Stimulated activated CD8-positive, alpha-beta memory T cell treated with anti-CD3 and anti-CD28 coated beads, Interleukin-7, amount 100 ng/mL, for 48 hours (primary cell): ENCODE measurements at regions not wholly inside any gene's neighbourhood (a gene's known extent, or its start where the extent isn't known, plus 50 kb on each side); places are given as distances from the start of the nearest gene placed in this dataset.

Experiments used
- DNase-seq, 2 donors: peaks; one replicate each; pipeline ENCODE4 v3.0.0-alpha.2; 2020; ENCODE audit warnings: low read depth in 1 of 2; ENCODE audit errors: extremely low read depth in 1 of 2

DNA sequence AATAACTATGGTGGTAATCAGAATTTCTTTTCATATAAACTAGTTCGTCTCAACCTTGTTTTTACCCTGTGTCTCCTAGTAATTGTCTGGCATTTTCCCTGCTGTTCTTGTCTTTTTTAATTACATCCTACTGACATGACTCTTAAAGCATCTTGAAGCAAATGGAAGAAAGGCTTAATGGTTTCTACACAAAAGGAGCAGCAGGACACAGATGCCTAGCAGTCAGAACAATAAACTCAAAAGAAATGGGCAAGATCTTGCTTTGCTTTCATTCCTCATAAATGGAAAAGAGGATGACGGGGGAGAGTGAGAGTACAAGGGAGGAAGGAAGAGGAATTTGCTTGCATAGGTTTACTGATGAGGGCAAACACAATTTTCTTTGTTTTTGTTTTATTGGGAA lies 293.2 kb upstream of the EMCN start:
- no peak for DNase-seq

DNA sequence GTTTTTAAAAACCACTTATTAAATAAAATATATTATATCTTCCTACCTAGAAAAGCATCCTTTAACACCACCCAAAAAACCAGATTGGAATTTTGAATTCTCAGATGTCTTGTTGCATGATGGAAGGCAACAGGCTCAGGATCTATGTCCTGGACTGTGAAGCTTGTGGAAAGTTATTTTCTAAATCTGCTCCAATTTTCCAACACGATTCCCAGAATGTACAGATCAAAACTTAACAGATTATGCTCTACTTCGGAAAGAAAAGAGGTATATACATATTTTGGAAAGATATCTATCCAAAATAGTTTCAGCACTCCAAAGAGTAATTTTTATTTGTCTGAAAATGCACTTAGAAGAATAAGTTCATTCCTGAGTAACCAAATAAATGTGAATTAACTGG lies 291.7 kb upstream of the EMCN start:
- DNase-seq = no peak

DNA sequence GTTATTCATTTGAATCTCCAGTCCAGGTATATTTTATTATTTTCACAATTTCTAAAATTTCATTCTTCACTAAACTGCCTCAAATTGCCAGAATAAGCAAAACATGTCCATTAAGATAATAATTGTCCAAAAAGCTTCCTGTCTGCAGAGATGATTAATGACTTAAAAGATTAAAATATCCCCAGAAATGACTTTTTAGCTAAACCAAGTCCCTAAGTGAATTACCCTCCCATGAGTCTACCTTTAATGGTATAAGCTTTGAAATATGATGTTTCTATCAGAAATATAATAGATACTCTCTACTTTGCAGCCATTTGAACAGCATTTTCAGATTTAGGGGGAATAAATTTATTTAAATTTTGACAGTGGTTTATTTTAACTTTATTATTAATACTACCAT lies 289.2 kb upstream of the EMCN start:
- no peak for DNase-seq

DNA sequence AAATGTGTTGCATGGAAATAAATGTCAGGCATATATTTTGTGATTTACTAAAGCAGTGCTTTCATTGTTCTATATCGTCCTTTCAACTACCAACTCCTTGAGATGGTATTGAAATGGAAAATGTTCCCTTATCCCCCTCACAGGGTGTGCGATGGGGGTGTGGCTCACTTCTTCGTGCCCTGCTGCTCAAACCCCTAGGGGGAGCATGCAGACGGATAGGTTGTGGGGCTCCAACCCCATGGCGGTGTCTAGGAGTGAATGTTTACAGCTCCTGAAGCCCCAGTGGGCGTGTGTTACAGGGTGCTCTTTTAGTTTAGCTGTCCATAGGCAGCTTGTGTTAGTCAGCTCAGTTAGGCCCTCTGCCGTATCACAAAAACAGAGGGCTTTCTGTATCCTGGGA lies 287.7 kb upstream of the EMCN start:
- DNase-seq = no peak

DNA sequence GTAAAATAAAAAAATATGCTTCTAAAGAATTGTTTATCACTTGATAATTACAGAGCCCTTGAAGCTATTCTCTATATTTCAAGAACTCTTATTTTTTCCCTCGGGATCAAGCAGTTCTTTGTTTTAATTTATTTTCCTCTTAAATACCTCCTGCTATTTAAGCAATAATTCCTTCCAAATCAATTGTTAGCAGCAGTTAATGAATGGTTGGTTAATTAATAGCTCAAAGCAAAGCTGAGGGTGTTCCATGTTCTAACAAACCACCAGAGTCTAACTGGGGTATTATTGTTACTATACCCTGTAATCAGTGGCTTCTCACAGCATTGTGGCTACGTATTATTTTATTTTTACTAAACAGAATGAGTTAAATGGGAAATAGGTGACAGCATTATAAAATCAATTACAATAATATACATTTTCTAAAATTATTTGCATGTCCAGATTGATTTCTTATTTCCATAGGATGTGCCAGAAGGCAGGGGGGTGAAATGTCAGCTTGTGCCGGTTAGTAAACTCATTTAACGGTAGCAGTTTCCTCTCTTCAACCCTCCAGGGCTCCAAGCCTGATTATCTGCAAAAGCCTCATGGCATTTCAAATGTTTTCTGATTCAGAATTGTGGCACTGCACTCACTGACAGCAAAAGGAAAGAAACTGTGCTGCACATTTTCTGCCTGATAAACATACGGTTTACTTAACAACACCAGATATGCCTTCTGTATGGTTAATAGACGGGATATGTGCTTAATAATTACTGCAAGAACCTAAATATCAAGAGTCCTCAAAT lies 286.9 kb upstream of the EMCN start:
- no peak for DNase-seq

DNA sequence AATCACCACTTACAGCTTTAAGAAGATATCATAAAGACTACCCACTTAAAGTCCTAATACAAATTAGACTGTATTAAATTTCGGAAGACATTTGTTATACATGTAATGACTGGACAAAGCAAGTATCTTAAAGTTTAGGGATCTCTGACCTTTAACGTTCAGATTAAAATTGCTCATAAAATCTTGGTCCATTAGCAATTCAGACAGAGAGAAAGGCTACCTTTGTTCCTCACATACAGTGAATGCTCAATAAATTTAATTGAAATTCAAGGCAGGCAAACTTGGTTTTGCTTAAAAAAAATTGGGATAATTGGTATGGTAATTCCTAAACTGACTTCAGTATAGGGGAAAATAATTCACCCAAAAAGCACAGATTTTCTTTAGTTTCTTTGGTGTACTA lies 285.9 kb upstream of the EMCN start:
- DNase-seq = no peak

DNA sequence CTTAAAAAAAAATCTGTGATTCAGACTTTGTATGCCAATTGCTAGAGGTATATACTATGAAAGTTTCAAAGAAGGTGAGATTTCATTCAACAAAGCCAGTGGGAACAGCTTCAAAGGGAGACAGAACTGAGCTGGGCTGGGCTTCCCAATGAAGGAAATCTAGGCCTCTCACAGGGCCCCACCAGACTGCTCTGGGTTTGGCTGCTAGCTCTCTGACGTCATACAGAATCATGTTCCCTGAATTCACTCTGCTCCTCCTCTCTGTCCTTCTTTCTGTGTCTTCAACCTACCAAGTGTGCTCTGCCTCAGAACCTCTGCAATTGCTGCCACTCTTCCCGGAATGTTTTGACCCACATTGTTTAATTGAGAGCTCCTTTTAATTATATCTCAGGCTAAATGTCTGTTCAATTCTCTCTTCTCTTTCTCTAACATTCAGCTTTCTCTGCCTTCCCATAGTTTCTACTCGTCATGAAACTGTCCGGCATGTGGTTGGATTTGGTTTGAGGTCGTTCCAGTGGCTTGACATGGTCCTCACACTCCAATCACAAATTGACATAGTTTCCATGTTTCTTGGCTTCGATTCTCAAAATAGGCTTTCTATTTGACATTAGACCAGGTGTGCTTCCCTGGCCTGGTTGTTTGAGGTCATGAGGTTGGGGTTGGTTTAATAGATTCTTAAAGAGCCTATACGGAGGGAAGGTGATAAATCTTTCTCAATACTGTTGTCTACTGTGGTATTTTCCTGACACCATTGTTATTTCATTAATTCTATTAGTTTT lies 282.1 kb upstream of the EMCN start:
- DNase-seq = no peak

DNA sequence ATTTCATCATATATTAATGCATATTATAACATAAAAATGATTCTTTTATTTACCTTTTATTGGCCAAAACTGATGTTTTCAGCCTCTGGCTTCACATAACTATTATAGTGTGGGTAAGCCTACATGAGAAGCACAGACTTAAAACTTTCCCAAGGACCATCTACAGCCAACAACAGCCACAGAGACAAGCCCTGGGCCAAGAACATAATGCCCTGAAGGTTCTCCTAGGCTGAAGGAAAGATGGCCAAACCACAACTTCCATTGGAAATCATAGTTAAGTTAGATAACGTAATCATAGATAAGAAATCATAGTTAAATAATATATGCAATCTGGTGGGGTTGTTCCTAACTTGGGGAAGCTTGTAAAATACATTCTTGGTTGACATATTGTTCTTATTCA lies 280.0 kb upstream of the EMCN start:
- no peak for DNase-seq

DNA sequence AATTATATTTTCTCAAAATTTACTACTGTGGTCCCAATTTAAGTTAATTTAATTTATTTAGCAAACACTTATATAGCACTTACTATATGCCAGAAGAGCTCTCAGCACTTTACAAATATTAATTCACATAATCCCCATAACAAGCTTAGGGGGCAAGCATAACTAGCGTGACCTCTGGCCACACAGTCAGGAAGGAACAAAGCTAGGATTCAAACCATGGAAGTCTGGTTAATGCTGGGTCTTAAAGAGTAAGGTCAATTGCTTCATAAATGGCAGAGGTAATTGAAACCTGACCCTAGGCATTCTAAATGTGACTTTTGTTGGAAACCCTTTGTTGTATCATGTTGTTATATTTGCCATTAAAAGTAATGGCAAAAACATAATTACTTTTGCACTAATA lies 279.5 kb upstream of the EMCN start:
- no peak for DNase-seq

DNA sequence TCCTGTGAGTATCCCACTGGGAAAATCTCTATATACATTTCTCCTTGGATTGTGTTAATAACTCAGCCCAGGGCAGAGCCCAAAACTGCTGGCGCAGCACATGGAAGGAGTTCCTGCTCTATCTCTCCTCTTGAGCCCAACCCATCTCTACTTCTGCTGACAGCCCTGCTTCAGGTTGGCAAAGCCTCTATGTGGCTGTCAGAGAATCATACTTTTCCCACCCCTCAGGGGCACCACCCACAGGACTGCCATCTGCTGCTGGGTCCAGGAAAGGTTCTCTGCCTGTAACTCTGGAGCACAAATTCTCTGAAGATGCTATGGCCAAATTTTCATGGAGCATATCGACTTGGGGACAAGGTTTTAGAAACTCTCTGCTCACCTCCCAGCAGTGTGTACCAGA lies 278.5 kb upstream of the EMCN start:
- DNase-seq = no peak

DNA sequence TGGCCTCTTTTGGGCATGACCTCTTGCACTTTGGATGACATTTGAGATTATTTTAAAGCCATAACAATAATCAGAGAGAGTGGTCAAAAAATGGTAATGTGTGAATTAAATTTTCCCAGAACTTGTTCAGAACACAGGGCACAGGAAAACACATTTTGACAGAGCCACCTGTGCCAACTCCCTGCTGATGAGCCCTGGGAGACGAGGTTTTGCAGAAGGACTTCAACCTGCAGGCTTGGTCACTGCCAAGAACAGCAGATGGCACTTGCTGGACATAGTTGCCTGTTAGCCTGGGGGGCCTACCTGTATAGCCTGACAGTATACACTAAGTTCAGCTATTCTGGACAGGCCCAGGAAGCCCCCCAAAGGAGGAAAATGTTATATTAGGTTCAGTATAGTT lies 277.8 kb upstream of the EMCN start:
- DNase-seq = no peak

DNA sequence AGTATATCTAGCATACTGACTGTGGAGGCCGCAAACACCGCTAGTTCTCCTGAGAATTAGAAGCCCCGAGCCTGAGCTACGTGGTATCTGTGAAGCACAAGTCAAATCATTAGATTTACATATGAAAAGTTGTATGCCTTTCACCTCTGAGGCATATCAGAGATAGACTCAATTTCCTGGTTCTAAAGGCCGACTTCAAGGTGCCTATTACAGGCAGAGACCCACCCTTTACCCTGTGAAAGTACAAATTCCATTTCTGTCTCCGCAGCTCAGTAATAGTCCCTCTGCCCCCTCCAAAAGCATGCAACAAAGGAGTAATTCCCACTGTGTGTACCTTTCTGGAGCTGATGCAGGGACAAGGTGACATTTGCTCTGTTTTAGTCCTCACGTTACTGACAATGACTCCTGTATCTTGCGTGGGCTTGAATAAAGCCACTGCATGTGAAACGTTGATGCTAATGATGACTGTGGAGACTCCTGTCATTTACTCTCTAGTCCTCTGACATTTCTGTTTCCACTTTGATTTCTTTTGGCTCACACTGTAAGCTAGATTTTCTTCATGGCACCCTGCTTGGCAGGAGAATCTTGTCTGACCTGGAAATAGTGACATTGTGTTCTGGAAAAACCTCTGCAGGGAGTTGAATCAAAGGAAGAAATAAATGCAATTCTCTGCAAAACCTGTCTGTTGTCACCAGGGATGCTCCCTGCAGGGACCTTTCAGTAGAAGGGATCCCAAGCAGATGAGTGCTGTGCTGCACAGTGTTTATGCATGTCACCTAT lies 273.2 kb upstream of the EMCN start:
- DNase-seq = no peak

DNA sequence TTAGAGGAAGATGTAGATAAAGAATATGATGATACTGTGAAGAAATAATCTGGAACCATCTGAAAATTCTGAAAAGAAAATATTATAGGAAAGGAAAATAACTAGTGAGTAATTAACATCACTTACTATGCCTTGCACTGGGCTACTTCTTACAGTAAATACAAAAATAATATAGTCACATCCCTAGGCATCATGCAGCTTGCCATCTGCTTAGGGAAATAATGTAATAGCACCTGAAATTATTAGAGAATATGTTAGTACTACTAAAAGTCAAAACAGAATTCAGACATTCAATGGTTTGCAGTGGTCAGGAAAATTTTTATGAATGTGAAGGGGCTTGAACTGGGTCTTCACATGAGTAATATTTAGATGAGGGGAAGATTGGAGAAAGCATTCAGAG lies 272.2 kb upstream of the EMCN start:
- no peak for DNase-seq

DNA sequence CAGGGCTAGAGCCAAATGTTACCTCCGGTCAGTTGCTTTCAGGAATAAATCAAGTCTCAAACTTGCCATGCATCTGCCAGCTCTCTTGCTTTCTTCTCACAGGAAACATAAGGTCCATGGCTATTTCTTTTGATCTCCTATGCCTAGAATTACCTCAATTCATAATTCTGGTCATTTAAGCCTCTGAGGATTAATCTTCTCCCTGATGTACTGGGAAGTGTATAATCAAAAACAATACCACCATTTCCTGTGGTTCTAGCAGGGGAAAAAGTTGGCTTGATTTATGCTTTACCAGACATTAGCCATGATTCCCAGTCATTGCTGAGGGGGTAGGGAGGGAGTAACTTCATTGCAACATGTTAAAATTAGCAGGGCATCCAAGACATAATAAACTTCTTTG lies 268.7 kb upstream of the EMCN start:
- DNase-seq = no peak

DNA sequence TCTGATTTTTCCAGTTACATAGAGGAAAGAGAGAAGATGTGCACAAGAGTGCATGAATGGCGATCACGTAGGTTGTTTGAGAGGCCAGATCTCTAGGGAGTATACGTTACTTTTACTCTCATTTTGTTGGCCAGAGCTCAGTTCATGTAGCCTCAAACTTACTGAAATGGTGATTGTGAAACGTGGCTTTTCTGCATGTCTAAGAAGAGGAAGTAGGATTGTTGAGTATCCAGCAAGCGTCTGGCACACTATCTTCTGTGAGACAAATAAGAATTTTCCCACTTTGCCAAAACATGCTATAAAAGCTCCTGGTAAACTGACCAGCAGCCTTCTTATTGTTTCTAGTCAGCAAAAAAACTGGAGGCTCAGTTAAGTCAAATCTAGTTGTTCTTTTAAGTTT lies 264.5 kb upstream of the EMCN start:
- no peak for DNase-seq

DNA sequence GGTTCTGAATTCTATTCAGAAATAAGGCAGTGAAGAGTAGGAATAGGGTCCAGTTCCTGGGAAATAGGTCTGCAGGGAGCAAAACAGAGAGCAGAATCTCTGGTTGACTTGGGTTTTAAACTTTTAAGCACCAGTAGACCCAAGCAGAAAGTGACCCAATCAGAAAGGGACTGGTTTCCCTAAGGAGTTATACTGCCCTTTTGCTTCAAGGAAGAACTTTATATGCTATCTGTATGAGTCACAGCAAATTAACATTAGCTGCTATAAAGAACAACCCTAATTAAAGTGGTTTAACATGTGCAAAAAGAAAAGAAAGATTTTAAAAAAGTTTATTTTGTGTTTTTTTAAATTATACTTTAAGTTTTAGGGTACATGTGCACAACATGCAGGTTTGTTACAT lies 263.6 kb upstream of the EMCN start:
- DNase-seq = no peak

DNA sequence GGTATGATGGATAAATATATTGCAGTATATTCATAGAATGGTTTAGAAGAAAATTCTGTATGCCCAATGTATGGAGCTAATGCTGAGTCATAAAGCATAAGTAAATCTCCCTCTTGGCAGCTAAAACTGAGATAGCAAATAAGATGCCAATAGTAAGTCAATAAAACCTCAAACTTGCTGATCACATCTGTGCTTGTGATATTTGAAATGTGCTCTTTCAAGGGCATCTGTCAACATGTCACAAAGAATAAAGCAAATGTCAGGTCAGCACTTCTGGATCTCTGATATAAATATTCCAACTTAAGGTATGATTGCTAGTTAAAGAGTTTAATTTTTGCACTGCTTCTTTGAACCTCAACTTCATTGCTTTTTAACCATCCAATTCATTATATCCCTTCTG lies 262.3 kb upstream of the EMCN start:
- no peak for DNase-seq

DNA sequence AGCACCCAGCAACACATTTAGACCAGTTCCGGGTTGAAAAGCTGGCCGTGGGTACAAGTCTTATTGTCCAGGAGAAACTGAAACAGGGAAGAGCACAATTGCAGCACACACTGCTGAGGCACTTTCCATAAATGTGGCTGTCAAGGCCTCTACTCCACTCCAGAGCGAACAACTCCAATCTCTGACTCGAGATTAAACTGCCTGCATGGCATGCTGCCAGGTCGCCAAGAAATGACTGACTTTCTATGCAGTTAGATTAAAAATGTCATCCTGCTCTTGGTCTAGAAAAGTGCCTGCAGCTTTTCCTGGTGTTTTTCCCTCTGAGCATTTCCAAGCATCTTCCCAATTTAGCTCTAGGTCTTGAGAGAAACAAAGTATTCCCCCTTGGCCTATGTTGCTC lies 260.6 kb upstream of the EMCN start:
- no peak for DNase-seq

DNA sequence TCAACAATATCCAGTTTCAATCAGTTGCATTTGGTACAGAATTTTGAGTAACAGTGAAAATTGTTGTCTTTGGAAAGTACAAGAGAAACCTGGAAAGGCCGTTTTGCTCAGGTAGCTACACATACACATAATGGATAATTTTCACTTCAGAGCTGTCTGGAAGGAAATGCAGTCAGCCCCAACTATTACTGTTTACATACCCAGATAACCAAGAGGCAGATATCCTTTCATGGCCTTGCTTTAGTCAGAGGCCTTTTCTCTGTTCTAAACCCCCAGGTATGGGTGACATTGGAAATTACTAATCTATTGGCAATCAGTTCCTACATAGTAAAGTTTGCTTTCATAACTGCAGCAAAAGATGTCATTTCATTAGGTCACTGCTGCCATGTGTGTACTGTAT lies 244.9 kb upstream of the EMCN start:
- no peak for DNase-seq

DNA sequence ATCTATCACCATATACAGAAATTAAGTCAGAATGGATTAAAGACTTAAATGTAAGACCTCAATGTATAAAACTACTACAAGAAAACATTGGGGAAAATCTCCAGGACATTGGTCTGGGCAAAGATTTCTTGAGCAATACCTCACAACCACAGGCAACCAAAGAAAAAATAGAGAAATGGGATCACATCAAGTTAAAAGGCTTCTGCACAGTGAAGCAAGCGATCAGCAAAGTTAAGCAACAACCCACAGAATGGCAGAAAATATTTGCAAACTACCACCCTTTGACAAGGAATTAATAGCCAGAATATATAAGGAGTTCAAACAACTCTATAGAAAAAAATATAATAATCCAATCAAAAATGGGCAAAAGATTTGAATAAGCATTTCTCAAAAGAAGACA lies 236.9 kb upstream of the EMCN start:
- no peak for DNase-seq

DNA sequence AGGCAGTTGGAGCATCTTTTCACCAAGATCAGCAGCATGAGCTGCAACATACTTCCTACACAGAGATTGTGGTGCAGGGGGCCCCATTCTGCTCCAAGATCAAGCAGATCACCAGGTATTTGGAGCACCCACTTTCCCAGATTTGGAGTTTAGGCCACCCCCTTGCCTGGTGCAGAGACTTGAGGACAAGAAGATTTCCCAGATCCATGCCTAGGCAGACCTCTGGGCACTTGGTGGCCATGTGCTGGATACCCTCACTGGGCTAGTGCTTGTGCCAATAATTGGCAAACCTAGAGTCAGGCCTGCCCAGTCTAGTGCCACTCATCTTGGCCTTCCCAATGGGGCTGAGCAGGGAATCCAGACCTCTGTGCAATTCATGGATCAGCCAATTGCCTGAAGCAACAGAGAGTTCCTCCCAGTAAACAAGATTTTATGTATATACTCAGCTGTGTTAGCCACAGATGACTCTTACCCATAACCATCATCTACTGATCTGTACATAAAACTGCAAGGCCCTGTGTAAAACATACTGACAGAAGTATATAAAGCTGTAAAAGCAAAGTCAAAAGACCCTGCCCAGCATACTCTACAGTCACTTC lies 228.4 kb upstream of the EMCN start:
- no peak for DNase-seq
